Globus pallidus (tissue), 1 donor: ENCODE measurements at regions not wholly inside any gene's neighbourhood (a gene's known extent, or its start where the extent isn't known, plus 50 kb on each side); places are given as distances from the start of the nearest gene placed in this dataset.

ENCODE experiments used
- DNase-seq: peaks from one replicate; pipeline ENCODE4 v3.0.0-alpha.2; 2015; ENCODE audit warnings: low spot score

- DNase-seq = no peak
Measured at GRCh38 chr18:47333926-47334635, 82.6 kb upstream of the SKOR2 start.

GRCh38 chr18:47331641-47332040, 80.2 kb upstream of the SKOR2 start:
- DNase-seq = no peak

- no peak for DNase-seq
Measured at GRCh38 chr18:47331026-47331425, 79.6 kb upstream of the SKOR2 start.

- no peak for DNase-seq
Measured at GRCh38 chr18:47323158-47323557, 71.7 kb upstream of the SKOR2 start.

- no peak for DNase-seq
Measured at GRCh38 chr18:47321815-47322214, 70.4 kb upstream of the SKOR2 start.

- DNase-seq = no peak
Measured at GRCh38 chr18:47317824-47318508, 66.5 kb upstream of the SKOR2 start.

- no peak for DNase-seq
Measured at GRCh38 chr18:47316924-47317323, 65.5 kb upstream of the SKOR2 start.

GRCh38 chr18:47313901-47314300, 62.4 kb upstream of the SKOR2 start:
- peak; percentile 4 for DNase-seq

DNA sequence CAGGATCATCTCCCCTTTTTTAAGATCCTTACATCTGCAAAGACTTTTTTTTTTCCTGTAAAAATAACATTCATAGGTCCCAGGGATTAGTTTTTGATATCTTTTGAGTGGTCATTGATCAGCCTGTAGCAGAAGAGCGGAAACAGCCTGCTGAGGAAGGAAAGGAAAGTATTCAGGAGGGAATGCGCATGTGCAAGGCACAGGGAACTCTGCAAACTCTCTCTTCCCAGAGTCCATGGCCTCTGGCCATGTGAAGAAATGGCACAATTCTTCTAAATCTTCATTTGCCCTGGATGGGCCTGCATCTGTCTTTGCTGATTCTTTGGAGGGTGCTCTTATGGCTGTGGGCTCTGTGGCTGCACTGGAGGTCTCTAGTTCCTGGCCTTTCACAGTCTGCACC, 60.1 kb upstream of the SKOR2 start:
- DNase-seq = no peak
